Stomach (tissue), 4 donors: ENCODE measurements at regions not wholly inside any gene's neighbourhood (a gene's known extent, or its start where the extent isn't known, plus 50 kb on each side); places are given as distances from the start of the nearest gene placed in this dataset.

Experiments
- CTCF ChIP-seq, 7 experiments: fragments of 450-650 bp in 4 of 7; fragments of 200-600 bp in 3 of 7; sonication (generic) in 3 of 7; IDR thresholded peaks; one replicate each; pipeline ENCODE4 v1.5.1; 2016 to 2019; ENCODE audit warnings: antibody characterized with exemption in 7 of 7, control low read depth in 2 of 7, mild to moderate bottlenecking in 1 of 7
- EP300 ChIP-seq: sonication (generic); formaldehyde crosslinking; IDR thresholded peaks from one replicate; pipeline ENCODE4 v1.6.1; 2017; ENCODE audit warnings: antibody characterized with exemption
- POLR2A ChIP-seq, 4 donors: fragments of 450-650 bp; IDR thresholded peaks; one replicate each; pipeline ENCODE4 v1.6.1; 2016; ENCODE audit warnings: antibody characterized with exemption in 4 of 4, control low read depth in 2 of 4, mild to moderate bottlenecking in 1 of 4, moderate library complexity in 1 of 4

GRCh38 chr1:195047772-195048171 is 1560.5 kb downstream of the KCNT2 start:
- TF ChIP-seq POLR2A (IDR thresholded peaks at IDR 0.05) (no peak), CTCF (IDR thresholded peaks at IDR 0.05) (no peak), EP300 (no peak)
